SU-DHL-6 (cell line): ENCODE measurements at regions not wholly inside any gene's neighbourhood (a gene's known extent, or its start where the extent isn't known, plus 50 kb on each side); places are given as distances from the start of the nearest gene placed in this dataset.

Source experiments
- CTCF ChIP-seq: fragments of 200-600 bp; sonication (generic); IDR thresholded peaks from one replicate; pipeline ENCODE4 v1.5.1; 2017; ENCODE audit warnings: antibody characterized with exemption, mild to moderate bottlenecking, low read length, moderate library complexity; ENCODE audit not compliant: insufficient read depth, poor library complexity, severe bottlenecking
- EZH2phosphoT487 ChIP-seq: fragments of 200-600 bp; sonication (generic), shearing (Covaris generic); conservative IDR thresholded peaks from 2 replicates; pipeline ENCODE4 v1.6.1; 2018; ENCODE audit warnings: mild to moderate bottlenecking, antibody characterized with exemption, low read length, moderate library complexity, mixed read lengths

- no peak for TF ChIP-seq CTCF
- no peak for TF ChIP-seq EZH2phosphoT487
Measured at GRCh38 chr1:195958131-195958530, 650.1 kb downstream of the KCNT2 start.
